ENCODE measurements at regions not wholly inside any gene's neighbourhood (a gene's known extent, or its start where the extent isn't known, plus 50 kb on each side); places are given as distances from the start of the nearest gene placed in this dataset.

DNA sequence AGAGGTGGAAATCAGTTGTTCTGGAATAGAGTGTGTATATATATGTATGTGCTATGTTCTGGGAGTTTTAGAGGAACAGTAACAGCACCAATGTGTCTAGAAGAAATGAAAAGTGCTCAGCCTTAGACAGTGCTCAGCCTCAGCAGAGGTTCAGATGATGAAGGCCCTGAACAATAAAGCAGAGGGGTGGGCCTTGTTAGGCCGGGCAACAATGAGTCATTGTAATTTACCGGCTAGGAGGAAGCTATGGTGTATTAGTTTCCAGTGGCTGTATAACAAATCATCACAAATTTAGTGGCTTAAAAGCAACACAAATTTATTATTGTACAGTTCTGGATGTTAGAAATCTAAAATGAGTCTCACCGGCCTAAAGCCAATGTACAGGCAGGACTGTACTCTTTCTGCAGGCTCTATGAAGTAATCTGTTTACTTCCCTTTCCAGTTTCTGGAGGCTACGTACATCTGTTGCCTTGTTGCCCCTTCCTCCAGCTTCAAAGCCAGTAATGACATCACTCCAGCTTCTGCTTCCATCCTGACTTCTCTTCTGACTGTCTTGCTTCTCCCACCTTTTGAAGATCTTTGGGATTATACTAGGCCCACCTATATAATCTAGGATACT is 84.6 kb downstream of the CH25H start:
- H3K4me2 ChIP-seq (ENCODE audit: insufficient read depth, low read length) = no peak overlapping the region
- no peak overlapping the region for H3K9ac ChIP-seq (replicated peaks; ENCODE audit: extremely low read depth, insufficient read depth, low read length)
- DNase-seq (ENCODE audit: low read depth, low spot score) = peak; percentile 82
- no peaks in the 10 kb centered on the region for H3K27me3 ChIP-seq (ENCODE audit: control insufficient read depth in 2 of 2, insufficient read depth in 2 of 2, low read length in 2 of 2)
- intact Hi-C loops (cut with micrococcal nuclease) = no loop called here
- H3K4me3 ChIP-seq (replicated peaks in 1 of 3; ENCODE audit: insufficient read depth in 1 of 3, low read depth in 1 of 3, low read length in 3 of 3) = no peak overlapping the region
- no peaks in the 10 kb centered on the region for H3K36me3 ChIP-seq (ENCODE audit: control insufficient read depth in 2 of 2, extremely low read depth in 1 of 2, insufficient read depth in 2 of 2, low read length in 2 of 2)
- H4K20me1 ChIP-seq (replicated peaks; ENCODE audit: control insufficient read depth, extremely low read depth, insufficient read depth, low read length) = no peaks in the 10 kb centered on the region
- no peaks in the 10 kb centered on the region for H3K79me2 ChIP-seq (ENCODE audit: control insufficient read depth, insufficient read depth, low read length)
- no peaks in the 10 kb centered on the region for H3K9me1 ChIP-seq (replicated peaks; ENCODE audit: control insufficient read depth, extremely low read depth, insufficient read depth, low read length)
- H2AFZ ChIP-seq (ENCODE audit: low read depth, low read length) = peak overlapping the region; percentile 31
- ChIA-PET POLR2A (no interaction called here), CTCF (interaction anchor here (0.9 to 1.7 kb wide), 4 partner anchors 11 to 27 kb away, joined by 3 to 6 read pairs (median 4); no protein-coding TSS in a partner anchor)
- H3K4me1 ChIP-seq (ENCODE audit: control insufficient read depth, extremely low read depth, insufficient read depth, low read length) = peaks cover 17% of the 10 kb centered on the region
- peak; percentile 75 for FAIRE-seq
- BruUV-seq (replicated peaks) = TSS peak; percentile 70
- no peaks in the 10 kb centered on the region for H3K9me3 ChIP-seq (replicated peaks; ENCODE audit: control insufficient read depth, insufficient read depth, low read length)
- peak overlapping the region; percentile 6 for H3K27ac ChIP-seq (ENCODE audit: insufficient read depth, low read depth, low read length)
- TF ChIP-seq JUN (IDR thresholded peaks at IDR 0.05; ENCODE audit: borderline replicate concordance, insufficient read depth, insufficient read length, low read depth) (peak; percentile 70), EZH2 (IDR thresholded peaks at IDR 0.05; ENCODE audit: borderline replicate concordance, low read depth, low read length, severe bottlenecking) (no peak), POLR2A (IDR thresholded peaks at IDR 0.05; ENCODE audit: low read depth, low read length) (no peak), CTCF (IDR thresholded peaks at IDR 0.05; ENCODE audit: extremely low read depth in 1 of 2, insufficient read depth in 1 of 2, low read depth in 1 of 2, low read length in 2 of 2) (no peak), FOS (IDR thresholded peaks at IDR 0.05; ENCODE audit: borderline replicate concordance, insufficient read depth, low read length) (peak; percentile 62)
- TF ChIP-seq, protein P1, sequence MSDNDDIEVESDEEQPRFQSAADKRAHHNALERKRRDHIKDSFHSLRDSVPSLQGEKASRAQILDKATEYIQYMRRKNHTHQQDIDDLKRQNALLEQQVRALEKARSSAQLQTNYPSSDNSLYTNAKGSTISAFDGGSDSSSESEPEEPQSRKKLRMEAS (IDR thresholded peaks at IDR 0.05; ENCODE audit: insufficient read depth, insufficient read length) = no peak
- dilution Hi-C loops (cut with MboI; ENCODE audit: extremely low pct_ligation_motif_present, low sequenced_read_pairs) = no loop called here
